Body of pancreas (tissue), 4 donors: ENCODE measurements at regions not wholly inside any gene's neighbourhood (a gene's known extent, or its start where the extent isn't known, plus 50 kb on each side); places are given as distances from the start of the nearest gene placed in this dataset.

Experiments used
- CTCF ChIP-seq, 7 experiments: fragments of 450-650 bp in 4 of 7; fragments of 200-600 bp in 3 of 7; sonication (generic) in 3 of 7; IDR thresholded peaks; one replicate each; pipeline ENCODE4 v1.5.1; 2016 to 2019; ENCODE audit warnings: antibody characterized with exemption in 7 of 7
- POLR2A ChIP-seq, 3 donors: fragments of 450-650 bp; IDR thresholded peaks; one replicate each; pipeline ENCODE4 v1.6.1; 2016; ENCODE audit warnings: antibody characterized with exemption in 3 of 3, mild to moderate bottlenecking in 2 of 3

- TF ChIP-seq CTCF (IDR thresholded peaks at IDR 0.05) (no peak), POLR2A (IDR thresholded peaks at IDR 0.05) (no peak)
Observed at GRCh38 chr10:128680116-128680515, 553.9 kb upstream of the MKI67 start.
